ENCODE measurements at regions not wholly inside any gene's neighbourhood (a gene's known extent, or its start where the extent isn't known, plus 50 kb on each side); places are given as distances from the start of the nearest gene placed in this dataset.

GRCh38 chr9:121574774-121575519 is 75.3 kb upstream of the GGTA1 start:
- TF ChIP-seq, protein P1, sequence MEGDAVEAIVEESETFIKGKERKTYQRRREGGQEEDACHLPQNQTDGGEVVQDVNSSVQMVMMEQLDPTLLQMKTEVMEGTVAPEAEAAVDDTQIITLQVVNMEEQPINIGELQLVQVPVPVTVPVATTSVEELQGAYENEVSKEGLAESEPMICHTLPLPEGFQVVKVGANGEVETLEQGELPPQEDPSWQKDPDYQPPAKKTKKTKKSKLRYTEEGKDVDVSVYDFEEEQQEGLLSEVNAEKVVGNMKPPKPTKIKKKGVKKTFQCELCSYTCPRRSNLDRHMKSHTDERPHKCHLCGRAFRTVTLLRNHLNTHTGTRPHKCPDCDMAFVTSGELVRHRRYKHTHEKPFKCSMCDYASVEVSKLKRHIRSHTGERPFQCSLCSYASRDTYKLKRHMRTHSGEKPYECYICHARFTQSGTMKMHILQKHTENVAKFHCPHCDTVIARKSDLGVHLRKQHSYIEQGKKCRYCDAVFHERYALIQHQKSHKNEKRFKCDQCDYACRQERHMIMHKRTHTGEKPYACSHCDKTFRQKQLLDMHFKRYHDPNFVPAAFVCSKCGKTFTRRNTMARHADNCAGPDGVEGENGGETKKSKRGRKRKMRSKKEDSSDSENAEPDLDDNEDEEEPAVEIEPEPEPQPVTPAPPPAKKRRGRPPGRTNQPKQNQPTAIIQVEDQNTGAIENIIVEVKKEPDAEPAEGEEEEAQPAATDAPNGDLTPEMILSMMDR (IDR thresholded peaks at IDR 0.05) = no peak
- TF ChIP-seq ZFX (IDR thresholded peaks at IDR 0.05; ENCODE audit: borderline replicate concordance) = no peak
